B cell (primary cell): ENCODE measurements at regions not wholly inside any gene's neighbourhood (a gene's known extent, or its start where the extent isn't known, plus 50 kb on each side); places are given as distances from the start of the nearest gene placed in this dataset.

Experiments used
- ATAC-seq: fragments of 200-7000 bp; cut with Tn5 transposase; one replicate; pipeline ENCODE4 v1.10.0; 2021; ENCODE audit warnings: low read depth, mild to moderate bottlenecking, moderate number of reproducible peaks, moderate library complexity
- CTCF ChIA-PET: fragments of 350-600 bp; sonication (Branson Sonifier 250); formaldehyde crosslinking; loops from one replicate; lab custom pipeline; 2021; ENCODE audit warnings: antibody characterized with exemption, inconsistent platforms; lab: Charles Lee
- POLR2A ChIA-PET: fragments of 350-600 bp; sonication (Branson Sonifier 250); formaldehyde crosslinking; loops from one replicate; lab custom pipeline; 2021; ENCODE audit warnings: antibody characterized with exemption; lab: Charles Lee
- DNase-seq: peaks from one replicate; pipeline ENCODE4 v3.0.0; 2013
- H2AFZ ChIP-seq: 2 replicates; pipeline ENCODE4 v1.6.1; 2012; ENCODE audit warnings: mild to moderate bottlenecking, low read depth, low read length; ENCODE audit not compliant: insufficient read depth, poor library complexity, severe bottlenecking
- H3K27ac ChIP-seq, 2 donors: 1 replicate in 1 of 2; 2 replicates in 1 of 2; pipeline ENCODE4 v1.5.1; 2012 to 2013; ENCODE audit warnings: low read length in 2 of 2, mild to moderate bottlenecking in 2 of 2, moderate library complexity in 1 of 2
- H3K27me3 ChIP-seq, 4 experiments: fragments of 200-600 bp in 1 of 4; sonication (generic) in 1 of 4; replicated peaks in 1 of 4; 1 replicate in 2 of 4; 2 replicates in 2 of 4; pipeline versions ENCODE4 v1.6.1 to v1.7.0; 2013 to 2016; ENCODE audit warnings: low read length in 3 of 4, mild to moderate bottlenecking in 2 of 4, mixed read lengths in 1 of 4, moderate library complexity in 1 of 4; ENCODE audit not compliant: insufficient read depth in 4 of 4, control insufficient read depth in 3 of 4; ENCODE audit errors: control extremely low read depth in 1 of 4
- H3K36me3 ChIP-seq, 2 experiments: replicated peaks in 1 of 2; 1 replicate in 1 of 2; 2 replicates in 1 of 2; pipeline versions ENCODE4 v1.6.1 to v1.7.1; 2013; ENCODE audit warnings: low read length in 1 of 2; ENCODE audit not compliant: insufficient read depth in 2 of 2, control insufficient read depth in 1 of 2; ENCODE audit errors: control extremely low read depth in 1 of 2, extremely low read depth in 1 of 2
- H3K4me1 ChIP-seq, 2 donors: fragments of 200-600 bp in 1 of 2; sonication (generic) in 1 of 2; 1 replicate in 1 of 2; 2 replicates in 1 of 2; pipeline versions ENCODE4 v1.5.1 to v1.6.1; 2013 to 2017; ENCODE audit warnings: low read length in 2 of 2; ENCODE audit not compliant: control insufficient read depth in 2 of 2, insufficient read depth in 2 of 2
- H3K4me2 ChIP-seq: replicated peaks from 2 replicates; pipeline ENCODE3; 2012; ENCODE audit warnings: mild to moderate bottlenecking, low read depth, low read length; ENCODE audit not compliant: poor library complexity, severe bottlenecking
- H3K4me3 ChIP-seq, 5 experiments: fragments of 200-600 bp in 1 of 5; sonication (generic) in 1 of 5; 1 replicate in 3 of 5; 2 replicates in 2 of 5; pipeline versions ENCODE4 v1.5.1 to v1.7.0; 2011 to 2016; ENCODE audit warnings: low read length in 4 of 5, mild to moderate bottlenecking in 4 of 5, low read depth in 2 of 5, control low read depth in 1 of 5, moderate library complexity in 1 of 5; ENCODE audit not compliant: insufficient read depth in 1 of 5; ENCODE audit errors: control extremely low read depth in 1 of 5, extremely low read depth in 1 of 5
- H3K79me2 ChIP-seq: fragments of 200-600 bp; sonication (generic); one replicate; pipeline ENCODE4 v1.6.0; 2016; ENCODE audit warnings: low read length; ENCODE audit not compliant: control insufficient read depth, insufficient read depth
- H3K9ac ChIP-seq: fragments of 200-600 bp; sonication (generic); 2 replicates; pipeline ENCODE4 v1.6.1; 2017; ENCODE audit warnings: mild to moderate bottlenecking, low read length, moderate library complexity
- H3K9me3 ChIP-seq, 3 donors: one replicate each; pipeline versions ENCODE4 v1.6.1 to v1.7.1; 2013; ENCODE audit warnings: low read length in 2 of 3; ENCODE audit not compliant: control insufficient read depth in 2 of 3, insufficient read depth in 1 of 3; ENCODE audit errors: control extremely low read depth in 1 of 3
- H4K20me1 ChIP-seq: 2 replicates; pipeline ENCODE4 v1.6.0; 2012; ENCODE audit warnings: mild to moderate bottlenecking, low read length; ENCODE audit not compliant: insufficient read depth, control insufficient read depth, poor library complexity, severe bottlenecking
- H3K27ac Mint-ChIP-seq: one replicate; pipeline ENCODE4 v1.8.0; 2021; ENCODE audit warnings: mixed read lengths
- H3K27me3 Mint-ChIP-seq: one replicate; pipeline ENCODE4 v1.8.0; 2021; ENCODE audit warnings: mixed read lengths
- H3K4me1 Mint-ChIP-seq: one replicate; pipeline ENCODE4 v1.8.0; 2021; ENCODE audit warnings: mixed read lengths
- H3K4me3 Mint-ChIP-seq: one replicate; pipeline ENCODE4 v1.8.0; 2021; ENCODE audit warnings: mixed read lengths
- H3K9me3 Mint-ChIP-seq: one replicate; pipeline ENCODE4 v1.8.0; 2022; ENCODE audit warnings: mixed read lengths; ENCODE audit not compliant: insufficient read depth
- CTCF ChIP-seq: fragments of 200-600 bp; IDR thresholded peaks from one replicate; pipeline ENCODE4 v1.8.0; 2022; ENCODE audit warnings: antibody characterized with exemption, mild to moderate bottlenecking
- EZH2 ChIP-seq: IDR thresholded peaks from 2 replicates; pipeline ENCODE4 v1.6.1; 2012; ENCODE audit warnings: borderline replicate concordance, low read depth, mild to moderate bottlenecking, moderate library complexity, low read length; ENCODE audit not compliant: insufficient read depth, poor library complexity, severe bottlenecking
- WGBS: methylation state at CpG from one replicate; pipeline ENCODE4 v1.1.5; 2013; ENCODE audit warnings: missing lambda C conversion rate; ENCODE audit not compliant: insufficient coverage; 5-methylcytosine and 5-hydroxymethylcytosine counted together
- intact Hi-C: fragments of 100-400 bp; cut with micrococcal nuclease; formaldehyde crosslinking; loops from one replicate; pipeline ENCODE4 v1.10.0; 2022

GRCh38 chr5:96048763-96049162, 87.1 kb upstream of the ELL2 start:
- Mint-ChIP-seq H3K27me3 (peaks cover 5% of the 10 kb centered on the region), H3K27ac (no peak overlapping the region), H3K9me3 (peaks cover 6% of the 10 kb centered on the region), H3K4me3 (no peak overlapping the region), H3K4me1 (no peaks in the 10 kb centered on the region)
- ATAC-seq (no peak), DNase-seq (no peak)
- Histone ChIP-seq H3K36me3 (no peaks in the 10 kb centered on the region), H3K27me3 (no peaks in the 10 kb centered on the region), H3K4me2 (no peak overlapping the region), H2AFZ (no peak overlapping the region), H3K79me2 (no peaks in the 10 kb centered on the region), H3K9ac (no peak overlapping the region), H3K4me3 (no peak overlapping the region), H4K20me1 (no peaks in the 10 kb centered on the region), H3K9me3 (peaks cover 0 to 3% (median 0%) of the 10 kb centered on the region in 3 donors), H3K27ac (no peak overlapping the region), H3K4me1 (no peaks in the 10 kb centered on the region)
- TF ChIP-seq EZH2: no peak
- no peak for TF ChIP-seq CTCF
- POLR2A ChIA-PET: no interaction called here
- intact Hi-C loops: no loop called here
- 75% methylated on average over 4 of the region's 6 CpGs for WGBS
- CTCF ChIA-PET: no interaction called here

- intact Hi-C loops: no loop called here
- Mint-ChIP-seq H3K27ac (no peak overlapping the region), H3K9me3 (no peaks in the 10 kb centered on the region), H3K4me1 (no peaks in the 10 kb centered on the region), H3K27me3 (no peaks in the 10 kb centered on the region), H3K4me3 (no peak overlapping the region)
- CTCF ChIA-PET: no interaction called here
- POLR2A ChIA-PET: no interaction called here
- Histone ChIP-seq H3K9ac (no peak overlapping the region), H3K79me2 (no peaks in the 10 kb centered on the region), H2AFZ (no peak overlapping the region), H3K4me3 (no peak overlapping the region), H3K9me3 (no peaks in the 10 kb centered on the region), H3K27me3 (no peaks in the 10 kb centered on the region), H3K4me1 (no peaks in the 10 kb centered on the region), H4K20me1 (no peaks in the 10 kb centered on the region), H3K4me2 (no peak overlapping the region), H3K27ac (no peak overlapping the region), H3K36me3 (no peaks in the 10 kb centered on the region)
- DNase-seq (no peak), ATAC-seq (no peak)
- TF ChIP-seq EZH2 (no peak), CTCF (no peak)
- no CpG with 5 or more reads among the region's 5 CpGs for WGBS
Measured at GRCh38 chr5:96045888-96046287, 84.2 kb upstream of the ELL2 start.
